NCI-H146 (cell line): ENCODE measurements at regions not wholly inside any gene's neighbourhood (a gene's known extent, or its start where the extent isn't known, plus 50 kb on each side); places are given as distances from the start of the nearest gene placed in this dataset.
A peak's percentile ranks its signal among the peaks of the same experiment; 100 is the strongest.
"Not testable (repeated sequence)": the region's sequence is repeated elsewhere in the genome, so short reads cannot be mapped to it uniquely, and the experiment has no call there.

Experiments used
- DNase-seq: peaks from one replicate; lab custom pipeline; 2025; lab: John Stamatoyannopoulos, UW

- no peak for DNase-seq
Observed at GRCh38 chr6:125354649-125355048, 52.9 kb upstream of the HDDC2 start.

- no peak for DNase-seq
Observed at GRCh38 chr6:125356884-125357283, 55.1 kb upstream of the HDDC2 start.

GRCh38 chr6:125357515-125358256, 55.9 kb upstream of the HDDC2 start:
- DNase-seq = peak; percentile 20

- no peak for DNase-seq
Observed at GRCh38 chr6:125358898-125359297, 57.1 kb upstream of the HDDC2 start.

- DNase-seq = no peak
Observed at GRCh38 chr6:125361868-125362267, 60.1 kb upstream of the HDDC2 start.

GRCh38 chr6:125363039-125363823, 61.5 kb upstream of the HDDC2 start:
- peak; percentile 97 for DNase-seq

- DNase-seq = no peak
Observed at GRCh38 chr6:125363824-125364165, 62.0 kb upstream of the HDDC2 start.

GRCh38 chr6:125365230-125365629, 63.5 kb upstream of the HDDC2 start:
- DNase-seq = no peak

GRCh38 chr6:125367036-125367782, 65.4 kb upstream of the HDDC2 start:
- DNase-seq = no peak

- peak; percentile 58 for DNase-seq
Observed at GRCh38 chr6:125370343-125370742, 68.6 kb upstream of the HDDC2 start.

- DNase-seq = no peak
Observed at GRCh38 chr6:125375013-125375412, 73.2 kb upstream of the HDDC2 start.

GRCh38 chr6:125375821-125376220, 74.1 kb upstream of the HDDC2 start:
- no peak for DNase-seq

- no peak for DNase-seq
Observed at GRCh38 chr6:125377621-125378020, 75.9 kb upstream of the HDDC2 start.

GRCh38 chr6:125379174-125379573, 77.4 kb upstream of the HDDC2 start:
- DNase-seq = no peak

GRCh38 chr6:125380474-125380873, 78.7 kb upstream of the HDDC2 start:
- DNase-seq = no peak

- not testable (repeated sequence) for DNase-seq
Observed at GRCh38 chr6:125386337-125386736, 84.6 kb upstream of the HDDC2 start.

- no peak for DNase-seq
Observed at GRCh38 chr6:125392682-125393081, 90.9 kb upstream of the HDDC2 start.

- no peak for DNase-seq
Observed at GRCh38 chr6:125393449-125393858, 91.7 kb upstream of the HDDC2 start.

- no peak for DNase-seq
Observed at GRCh38 chr6:125406741-125407140, 105.0 kb upstream of the HDDC2 start.

- no peak for DNase-seq
Observed at GRCh38 chr6:125414507-125414906, 112.7 kb upstream of the HDDC2 start.

- no peak for DNase-seq
Observed at GRCh38 chr6:125415913-125416312, 114.1 kb upstream of the HDDC2 start.

- peak; percentile 69 for DNase-seq
Observed at GRCh38 chr6:125421836-125422235, 120.1 kb upstream of the HDDC2 start.

GRCh38 chr6:125423047-125423446, 121.3 kb upstream of the HDDC2 start:
- no peak for DNase-seq
